GM23338 (cell line): ENCODE measurements at regions not wholly inside any gene's neighbourhood (a gene's known extent, or its start where the extent isn't known, plus 50 kb on each side); places are given as distances from the start of the nearest gene placed in this dataset.
A peak's percentile ranks its signal among the peaks of the same experiment; 100 is the strongest.

ENCODE experiments used
- ATAC-seq: fragments of 200-7000 bp; cut with Tn5 transposase; 3 replicates; pipeline ENCODE4 v1.9.1; 2020
- DNase-seq: peaks from one replicate; pipeline ENCODE4 v3.0.0-alpha.2; 2015; ENCODE audit warnings: low spot score
- H2AFZ ChIP-seq: fragments of 200-600 bp; sonication (generic); 2 replicates; pipeline ENCODE4 v1.8.0; 2016; ENCODE audit warnings: antibody characterized with exemption, mild to moderate bottlenecking, moderate library complexity
- H3F3A ChIP-seq: fragments of 200-600 bp; sonication (generic); replicated peaks from 2 replicates; pipeline ENCODE4 v1.8.0; 2017; ENCODE audit warnings: antibody characterized with exemption, mixed run types, low read depth
- H3K27ac ChIP-seq: fragments of 200-600 bp; sonication (generic); 2 replicates; pipeline ENCODE4 v1.6.1; 2016; ENCODE audit warnings: low read depth
- H3K27me3 ChIP-seq: fragments of 200-600 bp; sonication (generic); 2 replicates; pipeline ENCODE4 v1.8.0; 2016; ENCODE audit warnings: mild to moderate bottlenecking, mixed run types, moderate library complexity; ENCODE audit not compliant: insufficient read depth
- H3K36me3 ChIP-seq: fragments of 200-600 bp; sonication (generic); 2 replicates; pipeline ENCODE4 v1.8.0; 2016; ENCODE audit warnings: mild to moderate bottlenecking; ENCODE audit not compliant: insufficient read depth
- H3K4me1 ChIP-seq: fragments of 200-600 bp; sonication (generic); 2 replicates; pipeline ENCODE4 v1.8.0; 2016; ENCODE audit warnings: mild to moderate bottlenecking, moderate library complexity; ENCODE audit not compliant: insufficient read depth
- H3K4me2 ChIP-seq: fragments of 200-600 bp; sonication (generic); 2 replicates; pipeline ENCODE4 v1.7.1; 2017; ENCODE audit warnings: mixed run types
- H3K4me3 ChIP-seq: fragments of 200-600 bp; sonication (generic); 2 replicates; pipeline ENCODE4 v1.6.1; 2016; ENCODE audit warnings: mixed run types
- H3K79me2 ChIP-seq: fragments of 200-600 bp; sonication (generic); replicated peaks from 2 replicates; pipeline ENCODE4 v1.8.0; 2017; ENCODE audit warnings: mild to moderate bottlenecking; ENCODE audit not compliant: insufficient read depth
- H3K9me2 ChIP-seq: fragments of 200-600 bp; sonication (generic); 2 replicates; pipeline ENCODE4 v1.8.0; 2017; ENCODE audit not compliant: insufficient read depth
- H4K20me1 ChIP-seq: fragments of 200-600 bp; sonication (generic); replicated peaks from 2 replicates; pipeline ENCODE4 v1.8.0; 2017; ENCODE audit warnings: mild to moderate bottlenecking; ENCODE audit not compliant: insufficient read depth
- H3K27ac Mint-ChIP-seq: 2 replicates; pipeline ENCODE4 v1.8.0; 2020; ENCODE audit warnings: inconsistent platforms, mild to moderate bottlenecking, moderate library complexity, mixed read lengths
- H3K27me3 Mint-ChIP-seq: 3 replicates; pipeline ENCODE4 v1.8.0; 2022; ENCODE audit warnings: low read depth, mild to moderate bottlenecking, moderate library complexity, mixed read lengths, inconsistent platforms; ENCODE audit not compliant: insufficient read depth, poor library complexity
- H3K36me3 Mint-ChIP-seq: 3 replicates; pipeline ENCODE4 v1.8.0; 2021; ENCODE audit warnings: low read depth, mild to moderate bottlenecking, inconsistent platforms, moderate library complexity, mixed read lengths
- H3K4me1 Mint-ChIP-seq: 3 replicates; pipeline ENCODE4 v1.8.0; 2020; ENCODE audit warnings: mild to moderate bottlenecking, inconsistent platforms, mixed read lengths
- H3K4me3 Mint-ChIP-seq: 3 replicates; pipeline ENCODE4 v1.8.0; 2021; ENCODE audit warnings: moderate library complexity, mild to moderate bottlenecking, inconsistent platforms, mixed read lengths
- H3K9me3 Mint-ChIP-seq: 3 replicates; pipeline ENCODE4 v1.8.0; 2020; ENCODE audit warnings: moderate library complexity, mild to moderate bottlenecking, inconsistent platforms, mixed read lengths
- CTCF ChIP-seq, 2 experiments: fragments of 200-600 bp in 1 of 2; sonication (generic) in 1 of 2; conservative IDR thresholded peaks; 2 replicates each; pipeline versions ENCODE4 v1.5.1 to v1.6.1; 2016 to 2017; ENCODE audit warnings: antibody characterized with exemption in 2 of 2, low read depth in 2 of 2, mild to moderate bottlenecking in 2 of 2, moderate library complexity in 1 of 2
- EZH2 ChIP-seq: fragments of 200-600 bp; sonication (generic); IDR thresholded peaks from one replicate; pipeline ENCODE4 v1.8.0; 2017; ENCODE audit warnings: antibody characterized with exemption, mild to moderate bottlenecking, low read depth; ENCODE audit not compliant: unreplicated experiment
- JUNB ChIP-seq: IDR thresholded peaks from one replicate; pipeline ENCODE4 v1.6.1; 2016; ENCODE audit warnings: antibody characterized with exemption; ENCODE audit not compliant: unreplicated experiment
- POLR2AphosphoS5 ChIP-seq: IDR thresholded peaks from 2 replicates; pipeline ENCODE4 v1.6.1; 2016; ENCODE audit warnings: antibody characterized with exemption, low read depth
- STAT1 ChIP-seq: IDR thresholded peaks from one replicate; pipeline ENCODE4 v1.6.1; 2016; ENCODE audit warnings: antibody characterized with exemption; ENCODE audit not compliant: unreplicated experiment
- ZNF114 ChIP-seq: fragments of 250-450 bp; sonication (Bioruptor Pico); IDR thresholded peaks from 2 replicates; pipeline ENCODE4 v1.5.0; 2020; ENCODE audit warnings: mild to moderate bottlenecking, moderate library complexity
- TF ChIP-seq, protein P1 (sequence below): IDR thresholded peaks from one replicate; pipeline ENCODE4 v1.6.1; 2018; ENCODE audit warnings: antibody characterized with exemption; ENCODE audit not compliant: unreplicated experiment
- TF ChIP-seq, protein P2 (sequence below): fragments of 250-450 bp; sonication (Bioruptor Pico); IDR thresholded peaks from 2 replicates; pipeline ENCODE4 v1.5.0; 2020; ENCODE audit warnings: mild to moderate bottlenecking, moderate library complexity

- TF ChIP-seq STAT1: no peak
- no peak for TF ChIP-seq EZH2
- no peak for TF ChIP-seq JUNB
- no peak for TF ChIP-seq POLR2AphosphoS5
- TF ChIP-seq ZNF114: no peak
Measured at GRCh38 chr5:155278532-155278931, 265.0 kb downstream of the KIF4B start (continued).

- TF ChIP-seq, protein P1, sequence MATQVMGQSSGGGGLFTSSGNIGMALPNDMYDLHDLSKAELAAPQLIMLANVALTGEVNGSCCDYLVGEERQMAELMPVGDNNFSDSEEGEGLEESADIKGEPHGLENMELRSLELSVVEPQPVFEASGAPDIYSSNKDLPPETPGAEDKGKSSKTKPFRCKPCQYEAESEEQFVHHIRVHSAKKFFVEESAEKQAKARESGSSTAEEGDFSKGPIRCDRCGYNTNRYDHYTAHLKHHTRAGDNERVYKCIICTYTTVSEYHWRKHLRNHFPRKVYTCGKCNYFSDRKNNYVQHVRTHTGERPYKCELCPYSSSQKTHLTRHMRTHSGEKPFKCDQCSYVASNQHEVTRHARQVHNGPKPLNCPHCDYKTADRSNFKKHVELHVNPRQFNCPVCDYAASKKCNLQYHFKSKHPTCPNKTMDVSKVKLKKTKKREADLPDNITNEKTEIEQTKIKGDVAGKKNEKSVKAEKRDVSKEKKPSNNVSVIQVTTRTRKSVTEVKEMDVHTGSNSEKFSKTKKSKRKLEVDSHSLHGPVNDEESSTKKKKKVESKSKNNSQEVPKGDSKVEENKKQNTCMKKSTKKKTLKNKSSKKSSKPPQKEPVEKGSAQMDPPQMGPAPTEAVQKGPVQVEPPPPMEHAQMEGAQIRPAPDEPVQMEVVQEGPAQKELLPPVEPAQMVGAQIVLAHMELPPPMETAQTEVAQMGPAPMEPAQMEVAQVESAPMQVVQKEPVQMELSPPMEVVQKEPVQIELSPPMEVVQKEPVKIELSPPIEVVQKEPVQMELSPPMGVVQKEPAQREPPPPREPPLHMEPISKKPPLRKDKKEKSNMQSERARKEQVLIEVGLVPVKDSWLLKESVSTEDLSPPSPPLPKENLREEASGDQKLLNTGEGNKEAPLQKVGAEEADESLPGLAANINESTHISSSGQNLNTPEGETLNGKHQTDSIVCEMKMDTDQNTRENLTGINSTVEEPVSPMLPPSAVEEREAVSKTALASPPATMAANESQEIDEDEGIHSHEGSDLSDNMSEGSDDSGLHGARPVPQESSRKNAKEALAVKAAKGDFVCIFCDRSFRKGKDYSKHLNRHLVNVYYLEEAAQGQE: no peak
- no peak for TF ChIP-seq STAT1
- TF ChIP-seq ZNF114: no peak
- TF ChIP-seq CTCF (conservative IDR thresholded peaks at IDR 0.05; ENCODE audit: low read depth in 2 of 2): 0 out of 4 replicates have a peak, but pooled peaks of 1 of the 2 experiments have one; percentile 8
- TF ChIP-seq, protein P2, sequence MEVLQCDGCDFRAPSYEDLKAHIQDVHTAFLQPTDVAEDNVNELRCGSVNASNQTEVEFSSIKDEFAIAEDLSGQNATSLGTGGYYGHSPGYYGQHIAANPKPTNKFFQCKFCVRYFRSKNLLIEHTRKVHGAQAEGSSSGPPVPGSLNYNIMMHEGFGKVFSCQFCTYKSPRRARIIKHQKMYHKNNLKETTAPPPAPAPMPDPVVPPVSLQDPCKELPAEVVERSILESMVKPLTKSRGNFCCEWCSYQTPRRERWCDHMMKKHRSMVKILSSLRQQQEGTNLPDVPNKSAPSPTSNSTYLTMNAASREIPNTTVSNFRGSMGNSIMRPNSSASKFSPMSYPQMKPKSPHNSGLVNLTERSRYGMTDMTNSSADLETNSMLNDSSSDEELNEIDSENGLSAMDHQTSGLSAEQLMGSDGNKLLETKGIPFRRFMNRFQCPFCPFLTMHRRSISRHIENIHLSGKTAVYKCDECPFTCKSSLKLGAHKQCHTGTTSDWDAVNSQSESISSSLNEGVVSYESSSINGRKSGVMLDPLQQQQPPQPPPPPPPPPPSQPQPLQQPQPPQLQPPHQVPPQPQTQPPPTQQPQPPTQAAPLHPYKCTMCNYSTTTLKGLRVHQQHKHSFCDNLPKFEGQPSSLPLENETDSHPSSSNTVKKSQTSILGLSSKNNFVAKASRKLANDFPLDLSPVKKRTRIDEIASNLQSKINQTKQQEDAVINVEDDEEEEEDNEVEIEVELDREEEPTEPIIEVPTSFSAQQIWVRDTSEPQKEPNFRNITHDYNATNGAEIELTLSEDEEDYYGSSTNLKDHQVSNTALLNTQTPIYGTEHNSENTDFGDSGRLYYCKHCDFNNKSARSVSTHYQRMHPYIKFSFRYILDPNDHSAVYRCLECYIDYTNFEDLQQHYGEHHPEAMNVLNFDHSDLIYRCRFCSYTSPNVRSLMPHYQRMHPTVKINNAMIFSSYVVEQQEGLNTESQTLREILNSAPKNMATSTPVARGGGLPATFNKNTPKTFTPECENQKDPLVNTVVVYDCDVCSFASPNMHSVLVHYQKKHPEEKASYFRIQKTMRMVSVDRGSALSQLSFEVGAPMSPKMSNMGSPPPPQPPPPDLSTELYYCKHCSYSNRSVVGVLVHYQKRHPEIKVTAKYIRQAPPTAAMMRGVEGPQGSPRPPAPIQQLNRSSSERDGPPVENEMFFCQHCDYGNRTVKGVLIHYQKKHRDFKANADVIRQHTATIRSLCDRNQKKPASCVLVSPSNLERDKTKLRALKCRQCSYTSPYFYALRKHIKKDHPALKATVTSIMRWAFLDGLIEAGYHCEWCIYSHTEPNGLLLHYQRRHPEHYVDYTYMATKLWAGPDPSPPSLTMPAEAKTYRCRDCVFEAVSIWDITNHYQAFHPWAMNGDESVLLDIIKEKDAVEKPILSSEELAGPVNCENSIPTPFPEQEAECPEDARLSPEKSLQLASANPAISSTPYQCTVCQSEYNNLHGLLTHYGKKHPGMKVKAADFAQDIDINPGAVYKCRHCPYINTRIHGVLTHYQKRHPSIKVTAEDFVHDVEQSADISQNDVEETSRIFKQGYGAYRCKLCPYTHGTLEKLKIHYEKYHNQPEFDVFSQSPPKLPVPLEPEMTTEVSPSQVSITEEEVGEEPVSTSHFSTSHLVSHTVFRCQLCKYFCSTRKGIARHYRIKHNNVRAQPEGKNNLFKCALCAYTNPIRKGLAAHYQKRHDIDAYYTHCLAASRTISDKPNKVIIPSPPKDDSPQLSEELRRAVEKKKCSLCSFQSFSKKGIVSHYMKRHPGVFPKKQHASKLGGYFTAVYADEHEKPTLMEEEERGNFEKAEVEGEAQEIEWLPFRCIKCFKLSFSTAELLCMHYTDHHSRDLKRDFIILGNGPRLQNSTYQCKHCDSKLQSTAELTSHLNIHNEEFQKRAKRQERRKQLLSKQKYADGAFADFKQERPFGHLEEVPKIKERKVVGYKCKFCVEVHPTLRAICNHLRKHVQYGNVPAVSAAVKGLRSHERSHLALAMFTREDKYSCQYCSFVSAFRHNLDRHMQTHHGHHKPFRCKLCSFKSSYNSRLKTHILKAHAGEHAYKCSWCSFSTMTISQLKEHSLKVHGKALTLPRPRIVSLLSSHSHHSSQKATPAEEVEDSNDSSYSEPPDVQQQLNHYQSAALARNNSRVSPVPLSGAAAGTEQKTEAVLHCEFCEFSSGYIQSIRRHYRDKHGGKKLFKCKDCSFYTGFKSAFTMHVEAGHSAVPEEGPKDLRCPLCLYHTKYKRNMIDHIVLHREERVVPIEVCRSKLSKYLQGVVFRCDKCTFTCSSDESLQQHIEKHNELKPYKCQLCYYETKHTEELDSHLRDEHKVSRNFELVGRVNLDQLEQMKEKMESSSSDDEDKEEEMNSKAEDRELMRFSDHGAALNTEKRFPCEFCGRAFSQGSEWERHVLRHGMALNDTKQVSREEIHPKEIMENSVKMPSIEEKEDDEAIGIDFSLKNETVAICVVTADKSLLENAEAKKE (CRISPR knock-in tag): no peak
- peaks cover 1% of the 10 kb centered on the region for H3K27me3 Mint-ChIP-seq
- peaks cover 13% of the 10 kb centered on the region for H3K4me1 Mint-ChIP-seq
- Histone ChIP-seq H3K79me2 (no peaks in the 10 kb centered on the region), H3K4me3 (no peak overlapping the region), H3F3A (no peaks in the 10 kb centered on the region), H4K20me1 (no peaks in the 10 kb centered on the region), H3K27me3 (no peaks in the 10 kb centered on the region), H3K4me2 (no peak overlapping the region), H3K27ac (no peak overlapping the region), H3K36me3 (no peaks in the 10 kb centered on the region), H2AFZ (no peak overlapping the region), H3K9me2 (0 out of 2 replicates have a peak, but pooled peaks cover 9% of the 10 kb centered on the region), H3K4me1 (peaks cover 9% of the 10 kb centered on the region; the same call in 1 of the 2 replicates)
- no peak for DNase-seq
- no peak overlapping the region for H3K27ac Mint-ChIP-seq
- H3K36me3 Mint-ChIP-seq: no peaks in the 10 kb centered on the region
- ATAC-seq: no peak
- H3K4me3 Mint-ChIP-seq: no peak overlapping the region
- H3K9me3 Mint-ChIP-seq: no peaks in the 10 kb centered on the region; the same call in 2 of the 3 replicates
Measured at GRCh38 chr5:155282503-155283107, 269.1 kb downstream of the KIF4B start.
